ENCODE measurements at regions not wholly inside any gene's neighbourhood (a gene's known extent, or its start where the extent isn't known, plus 50 kb on each side); places are given as distances from the start of the nearest gene placed in this dataset.

GRCh38 chr7:49400891-49401550 lies 372.4 kb upstream of the VWC2 start:
- Histone ChIP-seq H3K27me3 (ENCODE audit: control insufficient read depth, insufficient read depth, low read length) (no peaks in the 10 kb centered on the region), H3K36me3 (replicated peaks; ENCODE audit: control insufficient read depth, insufficient read depth, low read length) (no peaks in the 10 kb centered on the region), H3K4me3 (ENCODE audit: insufficient read depth, low read depth, low read length) (no peak overlapping the region)
- no peak for DNase-seq

GRCh38 chr7:49403844-49404243 lies 369.6 kb upstream of the VWC2 start:
- H3K4me3 ChIP-seq (ENCODE audit: insufficient read depth, low read depth, low read length), result no peak overlapping the region
- H3K27me3 ChIP-seq (ENCODE audit: control insufficient read depth, insufficient read depth, low read length), result no peaks in the 10 kb centered on the region
- no peak for DNase-seq
- no peaks in the 10 kb centered on the region for H3K36me3 ChIP-seq (replicated peaks; ENCODE audit: control insufficient read depth, insufficient read depth, low read length)

DNA sequence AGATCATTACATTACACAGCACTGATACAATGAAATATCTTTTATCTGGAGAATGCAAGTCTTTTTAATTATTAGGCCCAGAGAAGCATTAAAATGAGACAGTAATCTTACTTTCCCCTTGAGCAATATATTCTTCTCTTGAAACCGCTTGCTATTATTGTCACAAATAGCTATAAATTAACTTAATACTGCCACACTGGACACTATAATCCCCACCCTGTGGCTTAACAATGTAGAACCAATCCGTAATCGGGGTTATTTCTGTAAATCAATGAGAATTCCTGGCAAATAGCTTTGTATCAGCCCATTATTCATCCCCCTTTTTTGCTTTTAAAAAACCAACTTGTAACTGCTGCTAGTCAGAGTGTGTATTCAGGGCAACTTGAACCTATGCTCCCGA lies 366.2 kb upstream of the VWC2 start:
- no peak for DNase-seq
- Histone ChIP-seq H3K36me3 (replicated peaks; ENCODE audit: control insufficient read depth, insufficient read depth, low read length) (no peaks in the 10 kb centered on the region), H3K27me3 (ENCODE audit: control insufficient read depth, insufficient read depth, low read length) (no peaks in the 10 kb centered on the region), H3K4me3 (ENCODE audit: insufficient read depth, low read depth, low read length) (no peak overlapping the region)

DNA sequence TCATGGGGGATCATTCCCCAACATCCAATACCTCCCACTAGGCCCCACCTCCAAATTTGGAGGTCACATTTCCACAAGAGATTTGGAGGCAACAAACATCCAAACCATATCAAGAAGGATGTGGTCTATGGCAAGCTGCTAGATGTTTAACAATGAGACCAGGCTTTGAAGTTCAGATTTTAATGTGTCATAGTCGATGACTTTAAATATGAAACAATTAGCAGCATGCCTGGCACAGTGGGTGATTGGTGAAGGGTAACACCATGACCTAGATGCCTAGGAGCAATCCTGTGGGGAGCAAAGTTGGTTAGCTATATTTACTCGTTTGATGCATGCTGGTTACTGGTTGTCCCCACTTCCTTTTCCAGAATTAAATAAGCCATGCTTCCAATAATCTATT lies 356.4 kb upstream of the VWC2 start:
- Histone ChIP-seq H3K36me3 (replicated peaks; ENCODE audit: control insufficient read depth, insufficient read depth, low read length) (no peaks in the 10 kb centered on the region), H3K27me3 (ENCODE audit: control insufficient read depth, insufficient read depth, low read length) (no peaks in the 10 kb centered on the region), H3K4me3 (ENCODE audit: insufficient read depth, low read depth, low read length) (no peak overlapping the region)
- DNase-seq, result no peak

GRCh38 chr7:49418963-49419362 lies 354.5 kb upstream of the VWC2 start:
- no peak for DNase-seq
- H3K36me3 ChIP-seq (replicated peaks; ENCODE audit: control insufficient read depth, insufficient read depth, low read length), result no peaks in the 10 kb centered on the region
- no peaks in the 10 kb centered on the region for H3K27me3 ChIP-seq (ENCODE audit: control insufficient read depth, insufficient read depth, low read length)
- no peak overlapping the region for H3K4me3 ChIP-seq (ENCODE audit: insufficient read depth, low read depth, low read length)

DNA sequence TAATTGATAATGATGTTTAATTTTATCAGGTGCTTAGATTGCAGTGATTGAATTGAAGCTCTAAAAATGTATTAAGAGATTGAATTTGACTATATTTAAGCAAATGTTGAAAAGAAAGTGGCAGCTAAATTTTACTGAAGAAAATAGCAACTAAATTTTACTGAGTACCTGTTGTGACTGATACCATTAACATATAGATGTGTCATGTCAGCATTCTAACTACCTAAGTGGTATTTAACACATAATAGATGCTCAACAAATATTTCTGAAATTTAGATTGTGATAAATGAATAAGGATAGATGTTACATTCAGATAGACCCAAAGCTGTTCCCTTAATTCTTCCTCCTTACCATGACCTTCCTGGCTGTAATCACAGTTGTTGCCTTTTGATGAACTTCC lies 350.9 kb upstream of the VWC2 start:
- Histone ChIP-seq H3K4me3 (ENCODE audit: insufficient read depth, low read depth, low read length) (no peak overlapping the region), H3K27me3 (ENCODE audit: control insufficient read depth, insufficient read depth, low read length) (no peaks in the 10 kb centered on the region), H3K36me3 (replicated peaks; ENCODE audit: control insufficient read depth, insufficient read depth, low read length) (no peaks in the 10 kb centered on the region)
- DNase-seq, result no peak

DNA sequence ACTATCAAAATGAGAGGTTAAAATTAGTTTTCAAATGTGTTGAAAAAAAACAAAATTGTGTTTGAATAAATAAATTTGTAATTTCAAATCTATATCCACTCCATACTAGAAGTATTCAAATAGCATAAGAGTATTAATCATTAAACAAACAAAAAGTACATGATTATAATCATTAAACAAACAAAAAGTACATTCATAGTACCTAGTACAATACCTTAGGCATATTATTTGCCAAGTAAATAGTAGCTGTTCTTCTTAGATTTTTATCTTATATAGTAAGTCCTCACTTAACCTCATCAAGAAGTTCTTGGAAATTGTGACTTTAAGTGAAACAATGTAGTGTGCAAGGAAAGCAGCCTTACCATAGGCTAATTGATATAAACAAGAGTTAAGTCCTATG lies 349.3 kb upstream of the VWC2 start:
- H3K27me3 ChIP-seq (ENCODE audit: control insufficient read depth, insufficient read depth, low read length), result no peaks in the 10 kb centered on the region
- DNase-seq, result no peak
- no peaks in the 10 kb centered on the region for H3K36me3 ChIP-seq (replicated peaks; ENCODE audit: control insufficient read depth, insufficient read depth, low read length)
- no peak overlapping the region for H3K4me3 ChIP-seq (ENCODE audit: insufficient read depth, low read depth, low read length)

GRCh38 chr7:49425277-49425818 lies 348.1 kb upstream of the VWC2 start:
- no peak for DNase-seq
- Histone ChIP-seq H3K36me3 (replicated peaks; ENCODE audit: control insufficient read depth, insufficient read depth, low read length) (no peaks in the 10 kb centered on the region), H3K4me3 (ENCODE audit: insufficient read depth, low read depth, low read length) (no peak overlapping the region), H3K27me3 (ENCODE audit: control insufficient read depth, insufficient read depth, low read length) (no peaks in the 10 kb centered on the region)

GRCh38 chr7:49432254-49432653 lies 341.2 kb upstream of the VWC2 start:
- H3K4me3 ChIP-seq (ENCODE audit: insufficient read depth, low read depth, low read length), result no peak overlapping the region
- no peaks in the 10 kb centered on the region for H3K27me3 ChIP-seq (ENCODE audit: control insufficient read depth, insufficient read depth, low read length)
- DNase-seq, result no peak
- H3K36me3 ChIP-seq (replicated peaks; ENCODE audit: control insufficient read depth, insufficient read depth, low read length), result no peaks in the 10 kb centered on the region

- no peaks in the 10 kb centered on the region for H3K27me3 ChIP-seq (ENCODE audit: control insufficient read depth, insufficient read depth, low read length)
- H3K36me3 ChIP-seq (replicated peaks; ENCODE audit: control insufficient read depth, insufficient read depth, low read length), result no peaks in the 10 kb centered on the region
- DNase-seq, result no peak
- no peak overlapping the region for H3K4me3 ChIP-seq (ENCODE audit: insufficient read depth, low read depth, low read length)
These were observed 339.6 kb upstream of the VWC2 start for GRCh38 chr7:49433794-49434193.

DNA sequence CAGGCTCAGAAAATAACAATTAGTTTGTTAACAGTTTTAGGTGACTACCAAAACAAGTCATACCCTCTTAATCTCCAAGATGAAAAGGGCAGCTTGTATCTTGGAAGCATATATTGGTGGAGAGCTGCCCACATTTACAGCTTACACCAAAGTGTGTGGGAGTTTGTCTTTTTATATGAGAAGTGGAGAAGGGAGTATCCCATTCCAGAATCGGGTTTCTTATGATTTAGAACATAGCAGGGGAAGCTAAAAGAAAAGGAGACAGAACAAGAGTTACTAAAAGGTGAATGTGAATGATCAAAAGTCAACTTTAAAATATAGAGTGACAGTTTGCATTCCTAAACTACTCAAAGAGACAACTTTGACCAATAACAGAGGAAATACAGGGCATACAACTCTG lies 338.6 kb upstream of the VWC2 start:
- H3K27me3 ChIP-seq (ENCODE audit: control insufficient read depth, insufficient read depth, low read length), result no peaks in the 10 kb centered on the region
- H3K4me3 ChIP-seq (ENCODE audit: insufficient read depth, low read depth, low read length), result no peak overlapping the region
- H3K36me3 ChIP-seq (replicated peaks; ENCODE audit: control insufficient read depth, insufficient read depth, low read length), result no peaks in the 10 kb centered on the region
- no peak for DNase-seq

DNA sequence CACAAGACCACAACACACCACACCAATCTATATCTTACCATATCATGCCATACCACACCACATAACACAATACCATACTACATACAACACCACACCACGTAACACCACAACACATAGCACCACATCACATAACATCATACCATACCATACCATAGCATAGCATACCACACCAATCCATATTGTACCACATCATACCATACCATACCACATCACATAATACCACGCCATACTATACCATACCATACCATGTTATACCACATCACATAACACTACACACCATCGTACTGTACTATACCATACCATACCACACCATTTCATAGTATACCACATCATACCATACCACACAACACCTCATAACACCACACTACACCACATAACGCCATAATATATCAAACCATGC lies 335.2 kb upstream of the VWC2 start:
- DNase-seq, result no peak
- H3K27me3 ChIP-seq (ENCODE audit: control insufficient read depth, insufficient read depth, low read length), result no peaks in the 10 kb centered on the region
- H3K4me3 ChIP-seq (ENCODE audit: insufficient read depth, low read depth, low read length), result no peak overlapping the region

GRCh38 chr7:49443515-49443914 lies 329.9 kb upstream of the VWC2 start:
- H3K27me3 ChIP-seq (ENCODE audit: control insufficient read depth, insufficient read depth, low read length), result no peaks in the 10 kb centered on the region
- H3K4me3 ChIP-seq (ENCODE audit: insufficient read depth, low read depth, low read length), result no peak overlapping the region
- H3K36me3 ChIP-seq (replicated peaks; ENCODE audit: control insufficient read depth, insufficient read depth, low read length), result no peaks in the 10 kb centered on the region
- no peak for DNase-seq

More for the DNA sequence above, 335.2 kb upstream of the VWC2 start:
- H3K36me3 ChIP-seq (replicated peaks; ENCODE audit: control insufficient read depth, insufficient read depth, low read length), result no peaks in the 10 kb centered on the region

GRCh38 chr7:49453486-49453885 lies 320.0 kb upstream of the VWC2 start:
- H3K27me3 ChIP-seq (ENCODE audit: control insufficient read depth, insufficient read depth, low read length), result no peaks in the 10 kb centered on the region
- no peak overlapping the region for H3K4me3 ChIP-seq (ENCODE audit: insufficient read depth, low read depth, low read length)
- no peaks in the 10 kb centered on the region for H3K36me3 ChIP-seq (replicated peaks; ENCODE audit: control insufficient read depth, insufficient read depth, low read length)
- no peak for DNase-seq

DNA sequence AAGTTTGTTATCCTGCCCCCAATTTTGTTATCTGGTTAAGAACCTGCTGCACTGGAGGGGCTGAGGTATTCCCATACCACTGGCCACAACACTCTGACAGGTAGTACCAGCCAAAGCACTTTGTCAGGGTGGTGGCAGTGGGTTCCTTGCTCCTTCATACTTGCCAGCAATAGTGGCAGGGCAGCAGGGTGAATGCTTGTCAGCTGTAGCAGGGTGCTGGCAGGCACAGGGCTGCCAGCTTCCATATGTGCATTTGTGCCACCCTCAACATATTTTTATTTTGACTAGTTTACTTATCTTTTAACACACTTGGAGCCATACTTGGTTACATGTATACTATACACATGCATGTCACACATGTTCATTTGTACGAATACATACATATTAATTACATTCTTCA lies 294.0 kb upstream of the VWC2 start:
- no peak for DNase-seq
- Histone ChIP-seq H3K27me3 (ENCODE audit: control insufficient read depth, insufficient read depth, low read length) (no peaks in the 10 kb centered on the region), H3K36me3 (replicated peaks; ENCODE audit: control insufficient read depth, insufficient read depth, low read length) (no peaks in the 10 kb centered on the region), H3K4me3 (ENCODE audit: insufficient read depth, low read depth, low read length) (no peak overlapping the region)

All from H7 (cell line).